ENCODE measurements at regions not wholly inside any gene's neighbourhood (a gene's known extent, or its start where the extent isn't known, plus 50 kb on each side); places are given as distances from the start of the nearest gene placed in this dataset.

DNA sequence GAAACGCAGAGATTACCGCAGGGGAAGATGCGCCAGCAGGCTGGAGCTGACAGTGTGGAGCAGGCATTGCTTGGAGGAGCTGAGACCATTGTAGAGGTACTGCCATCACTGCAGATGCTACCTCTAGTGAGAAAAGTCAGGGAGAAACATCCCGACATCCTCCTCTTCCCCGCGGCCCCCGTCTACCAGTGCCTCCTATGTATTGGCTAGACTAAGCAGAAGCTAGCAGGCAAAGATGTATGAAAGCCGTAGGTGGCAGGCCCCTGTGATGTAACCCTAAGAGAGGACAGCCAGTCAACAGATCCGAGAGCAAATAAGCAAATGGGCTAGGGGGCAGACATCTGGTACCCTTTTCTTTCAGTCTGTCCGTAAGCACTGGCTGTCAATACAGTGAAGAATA is 115.5 kb upstream of the ACTBL2 start:
- no peak for DNase-seq (ENCODE audit: low spot score)
- Histone ChIP-seq H3K4me3 (ENCODE audit: low read depth, low read length, poor library complexity, severe bottlenecking) (no peak overlapping the region), H3K27ac (ENCODE audit: low read depth, low read length, poor library complexity, severe bottlenecking) (no peak overlapping the region), H3K9me3 (ENCODE audit: low read depth, low read length, poor library complexity, severe bottlenecking) (no peaks in the 10 kb centered on the region), H3K4me1 (ENCODE audit: insufficient read depth, low read length, poor library complexity, severe bottlenecking) (no peaks in the 10 kb centered on the region), H3K36me3 (ENCODE audit: insufficient read depth, low read length, poor library complexity, severe bottlenecking) (no peaks in the 10 kb centered on the region), H3K27me3 (replicated peaks; ENCODE audit: insufficient read depth, low read depth, low read length, poor library complexity) (no peaks in the 10 kb centered on the region)
- POLR2A ChIA-PET (ENCODE audit: low non-redundant PET) = no interaction called here
- TF ChIP-seq, protein P1, sequence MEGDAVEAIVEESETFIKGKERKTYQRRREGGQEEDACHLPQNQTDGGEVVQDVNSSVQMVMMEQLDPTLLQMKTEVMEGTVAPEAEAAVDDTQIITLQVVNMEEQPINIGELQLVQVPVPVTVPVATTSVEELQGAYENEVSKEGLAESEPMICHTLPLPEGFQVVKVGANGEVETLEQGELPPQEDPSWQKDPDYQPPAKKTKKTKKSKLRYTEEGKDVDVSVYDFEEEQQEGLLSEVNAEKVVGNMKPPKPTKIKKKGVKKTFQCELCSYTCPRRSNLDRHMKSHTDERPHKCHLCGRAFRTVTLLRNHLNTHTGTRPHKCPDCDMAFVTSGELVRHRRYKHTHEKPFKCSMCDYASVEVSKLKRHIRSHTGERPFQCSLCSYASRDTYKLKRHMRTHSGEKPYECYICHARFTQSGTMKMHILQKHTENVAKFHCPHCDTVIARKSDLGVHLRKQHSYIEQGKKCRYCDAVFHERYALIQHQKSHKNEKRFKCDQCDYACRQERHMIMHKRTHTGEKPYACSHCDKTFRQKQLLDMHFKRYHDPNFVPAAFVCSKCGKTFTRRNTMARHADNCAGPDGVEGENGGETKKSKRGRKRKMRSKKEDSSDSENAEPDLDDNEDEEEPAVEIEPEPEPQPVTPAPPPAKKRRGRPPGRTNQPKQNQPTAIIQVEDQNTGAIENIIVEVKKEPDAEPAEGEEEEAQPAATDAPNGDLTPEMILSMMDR (conservative IDR thresholded peaks at IDR 0.05; ENCODE audit: low read depth, low read length) = no peak
- no peak for TF ChIP-seq EZH2 (IDR thresholded peaks at IDR 0.05; ENCODE audit: borderline replicate concordance, low read depth, low read length, poor library complexity, severe bottlenecking)
- no TSS peak for BruUV-seq (replicated peaks)
- CTCF ChIA-PET = no interaction called here
- intact Hi-C loops (cut with micrococcal nuclease; ENCODE audit: unreplicated experiment) = no loop called here

DNA sequence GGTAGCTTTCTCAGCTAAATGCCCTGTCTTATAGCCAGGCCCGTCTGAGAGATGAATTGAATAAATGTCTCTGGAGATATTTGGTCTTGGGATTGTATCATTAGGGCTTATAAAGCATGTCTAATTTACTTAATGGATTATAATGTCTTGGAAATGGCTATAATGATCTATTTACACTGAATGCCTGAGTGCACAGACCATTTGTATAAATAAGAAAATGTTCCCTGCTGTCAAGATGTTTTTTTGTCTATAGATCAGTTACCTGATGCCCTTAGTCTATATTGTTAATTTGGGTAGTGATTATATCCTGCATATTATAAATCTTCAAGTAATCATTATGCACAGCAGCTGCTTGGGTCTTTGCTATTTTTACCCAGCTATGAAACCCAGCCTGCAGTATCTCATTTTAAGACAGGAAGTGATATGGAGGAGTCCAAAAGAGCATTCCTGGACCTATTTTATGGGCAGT is 112.9 kb upstream of the ACTBL2 start:
- no peak overlapping the region for H3K4me3 ChIP-seq (ENCODE audit: low read depth, low read length, poor library complexity, severe bottlenecking)
- intact Hi-C loops (cut with micrococcal nuclease; ENCODE audit: unreplicated experiment) = no loop called here
- H3K9me3 ChIP-seq (ENCODE audit: low read depth, low read length, poor library complexity, severe bottlenecking) = no peaks in the 10 kb centered on the region
- no peaks in the 10 kb centered on the region for H3K27me3 ChIP-seq (replicated peaks; ENCODE audit: insufficient read depth, low read depth, low read length, poor library complexity)
- ChIA-PET POLR2A (ENCODE audit: low non-redundant PET) (no interaction called here), CTCF (no interaction called here)
- no peak overlapping the region for H3K27ac ChIP-seq (ENCODE audit: low read depth, low read length, poor library complexity, severe bottlenecking)
- TF ChIP-seq, protein P1 (conservative IDR thresholded peaks at IDR 0.05; ENCODE audit: low read depth, low read length) = no peak
- no peak for TF ChIP-seq EZH2 (IDR thresholded peaks at IDR 0.05; ENCODE audit: borderline replicate concordance, low read depth, low read length, poor library complexity, severe bottlenecking)
- BruUV-seq (replicated peaks) = no TSS peak
- H3K36me3 ChIP-seq (ENCODE audit: insufficient read depth, low read length, poor library complexity, severe bottlenecking) = no peaks in the 10 kb centered on the region
- DNase-seq (ENCODE audit: low spot score) = no peak
- H3K4me1 ChIP-seq (ENCODE audit: insufficient read depth, low read length, poor library complexity, severe bottlenecking) = no peaks in the 10 kb centered on the region

DNA sequence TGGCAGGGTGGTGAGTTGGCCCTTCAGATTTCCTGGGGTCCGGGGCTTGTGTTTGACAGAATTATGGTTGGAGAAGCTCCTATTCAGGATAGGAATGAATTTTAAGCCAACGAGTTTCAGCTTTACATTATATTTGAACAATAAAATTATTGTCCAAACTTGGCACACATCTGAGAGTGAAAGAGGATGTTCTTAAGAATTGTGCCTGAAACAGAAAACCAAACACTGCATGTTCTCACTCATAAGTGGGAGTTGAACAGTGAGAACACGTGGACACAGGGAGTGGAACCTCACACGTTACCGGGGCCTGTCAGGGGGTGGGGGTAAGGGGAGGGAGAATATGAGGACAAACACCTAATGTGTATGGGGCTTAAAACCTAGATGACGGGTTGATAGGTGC is 111.8 kb upstream of the ACTBL2 start:
- H3K4me1 ChIP-seq (ENCODE audit: insufficient read depth, low read length, poor library complexity, severe bottlenecking) = no peaks in the 10 kb centered on the region
- DNase-seq (ENCODE audit: low spot score) = no peak
- ChIA-PET POLR2A (ENCODE audit: low non-redundant PET) (no interaction called here), CTCF (no interaction called here)
- H3K27ac ChIP-seq (ENCODE audit: low read depth, low read length, poor library complexity, severe bottlenecking) = no peak overlapping the region
- H3K36me3 ChIP-seq (ENCODE audit: insufficient read depth, low read length, poor library complexity, severe bottlenecking) = no peaks in the 10 kb centered on the region
- no peaks in the 10 kb centered on the region for H3K27me3 ChIP-seq (replicated peaks; ENCODE audit: insufficient read depth, low read depth, low read length, poor library complexity)
- no peak overlapping the region for H3K4me3 ChIP-seq (ENCODE audit: low read depth, low read length, poor library complexity, severe bottlenecking)
- no peak for TF ChIP-seq EZH2 (IDR thresholded peaks at IDR 0.05; ENCODE audit: borderline replicate concordance, low read depth, low read length, poor library complexity, severe bottlenecking)
- TF ChIP-seq, protein P1 (conservative IDR thresholded peaks at IDR 0.05; ENCODE audit: low read depth, low read length) = no peak
- BruUV-seq (replicated peaks) = no TSS peak
- no peaks in the 10 kb centered on the region for H3K9me3 ChIP-seq (ENCODE audit: low read depth, low read length, poor library complexity, severe bottlenecking)
- intact Hi-C loops (cut with micrococcal nuclease; ENCODE audit: unreplicated experiment) = no loop called here
